GM12878 (cell line): ENCODE measurements at regions not wholly inside any gene's neighbourhood (a gene's known extent, or its start where the extent isn't known, plus 50 kb on each side); places are given as distances from the start of the nearest gene placed in this dataset.

Source experiments
- ATAC-seq: fragments of 200-7000 bp; cut with Tn5 transposase; 3 replicates; pipeline ENCODE4 v1.9.1; 2020; ENCODE audit warnings: mild to moderate bottlenecking, moderate library complexity
- BruUV-seq: library from RNA; stranded (reverse); fragments of 400-500 nt; replicated peaks from 2 replicates; lab custom pipeline; 2021; lab: Mats Ljungman, UMichigan
- CTCF ChIA-PET: fragments of 300-600 bp; sonication (Branson Sonifier 250); formaldehyde crosslinking; extraction: SDS; loops from one replicate; lab custom pipeline; 2021; ENCODE audit warnings: inconsistent platforms; lab: Yijun Ruan, JAX
- POLR2A ChIA-PET: fragments of 350-600 bp; formaldehyde crosslinking; extraction: SDS; loops from one replicate; lab custom pipeline; 2021; ENCODE audit warnings: inconsistent platforms; lab: Charles Lee
- RAD21 ChIA-PET: fragments of 300-600 bp; sonication (Branson Sonifier 250); formaldehyde crosslinking; loops from one replicate; lab custom pipeline; 2023; ENCODE audit warnings: antibody characterized with exemption; ENCODE audit not compliant: unreplicated experiment; lab: Charles Lee
- SMC1A ChIA-PET: fragments of 300-600 bp; sonication (Branson Sonifier 250); formaldehyde crosslinking; loops from one replicate; lab custom pipeline; 2023; ENCODE audit not compliant: unreplicated experiment, uncharacterized antibody; lab: Charles Lee
- DNase-seq: peaks from one replicate; pipeline ENCODE4 v3.0.0-alpha.2; 2011; ENCODE audit warnings: low read depth, low spot score
- FAIRE-seq: peaks from 3 replicates; lab custom pipeline; 2011; peaks lifted over from hg19 to GRCh38; lab: Jason Lieb, UNC
- H2AFZ ChIP-seq: 2 replicates; pipeline ENCODE4 v1.6.0; 2011; ENCODE audit warnings: low read depth, low read length, control low read depth; ENCODE audit not compliant: control insufficient read depth
- H3K27ac ChIP-seq: 2 replicates; pipeline ENCODE4 v1.5.1; 2011; ENCODE audit warnings: control low read depth; ENCODE audit not compliant: control insufficient read depth, insufficient read depth
- H3K27me3 ChIP-seq, 2 experiments: replicated peaks in 1 of 2; 2 replicates each; pipeline versions ENCODE4 v1.6.0 to v1.6.1; 2011; ENCODE audit warnings: low read length in 1 of 2; ENCODE audit not compliant: control insufficient read depth in 2 of 2, insufficient read depth in 2 of 2
- H3K36me3 ChIP-seq, 2 experiments: 2 replicates each; pipeline ENCODE4 v1.5.1; 2011; ENCODE audit warnings: low read length in 1 of 2; ENCODE audit not compliant: control insufficient read depth in 2 of 2, insufficient read depth in 2 of 2
- H3K4me1 ChIP-seq: 2 replicates; pipeline ENCODE4 v1.6.1; 2011; ENCODE audit warnings: mild to moderate bottlenecking, low read length, moderate library complexity, mixed read lengths; ENCODE audit not compliant: control insufficient read depth, insufficient read depth
- H3K4me2 ChIP-seq: 2 replicates; pipeline ENCODE4 v1.6.0; 2011; ENCODE audit warnings: control low read depth; ENCODE audit not compliant: control insufficient read depth, insufficient read depth
- H3K4me3 ChIP-seq: fragments of 200-600 bp; sonication (generic); 2 replicates; pipeline ENCODE4 v1.5.1; 2016
- H3K79me2 ChIP-seq: 2 replicates; pipeline ENCODE4 v1.6.0; 2011; ENCODE audit warnings: low read length; ENCODE audit not compliant: control insufficient read depth, insufficient read depth
- H3K9ac ChIP-seq: 2 replicates; pipeline ENCODE4 v1.8.0; 2011; ENCODE audit warnings: low read length, control low read depth, mixed read lengths; ENCODE audit not compliant: control insufficient read depth, insufficient read depth
- H3K9me3 ChIP-seq: replicated peaks from 3 replicates; pipeline ENCODE4 v1.5.1; 2011; ENCODE audit warnings: mild to moderate bottlenecking, low read length; ENCODE audit not compliant: control insufficient read depth, insufficient read depth
- H4K20me1 ChIP-seq: 2 replicates; pipeline ENCODE4 v1.6.0; 2011; ENCODE audit not compliant: control insufficient read depth, insufficient read depth
- CEBPB ChIP-seq, 2 experiments: fragments of 150-350 bp in 1 of 2; IDR thresholded peaks; 2 replicates each; pipeline ENCODE4 v1.6.1; 2012 to 2014; ENCODE audit warnings: low read depth in 2 of 2, low read length in 2 of 2, borderline replicate concordance in 1 of 2, inconsistent platforms in 1 of 2
- CREM ChIP-seq: IDR thresholded peaks from 2 replicates; pipeline ENCODE4 v1.6.1; 2014; ENCODE audit warnings: antibody characterized with exemption, low read depth
- EZH2 ChIP-seq: IDR thresholded peaks from 2 replicates; pipeline ENCODE4 v1.6.1; 2012; ENCODE audit warnings: low read depth, mild to moderate bottlenecking, control low read depth, inconsistent platforms, low read length, borderline replicate concordance; ENCODE audit not compliant: control insufficient read depth
- KAT2A ChIP-seq: conservative IDR thresholded peaks from 2 replicates; pipeline ENCODE4 v1.6.1; 2011; ENCODE audit warnings: low read depth, low read length; ENCODE audit not compliant: control insufficient read depth
- KDM1A ChIP-seq: fragments of 200-600 bp; sonication (generic); IDR thresholded peaks from 2 replicates; pipeline ENCODE4 v1.6.1; 2016; ENCODE audit warnings: borderline replicate concordance
- MEF2A ChIP-seq: IDR thresholded peaks from 2 replicates; pipeline ENCODE4 v1.6.1; 2011; ENCODE audit warnings: low read depth, mild to moderate bottlenecking, low read length, moderate library complexity; ENCODE audit not compliant: insufficient read depth
- NFIC ChIP-seq: IDR thresholded peaks from 2 replicates; pipeline ENCODE4 v1.6.1; 2012; ENCODE audit warnings: low read depth, mild to moderate bottlenecking, inconsistent platforms, low read length, moderate library complexity
- PAX8 ChIP-seq: fragments of 450-650 bp; IDR thresholded peaks from 2 replicates; pipeline ENCODE4 v1.6.1; 2017; ENCODE audit warnings: mild to moderate bottlenecking, moderate library complexity
- POLR2A ChIP-seq: IDR thresholded peaks from 2 replicates; pipeline ENCODE4 v1.6.1; 2011; ENCODE audit warnings: low read depth, mild to moderate bottlenecking, low read length
- RAD21 ChIP-seq: IDR thresholded peaks from 2 replicates; pipeline ENCODE4 v1.6.1; 2011; ENCODE audit warnings: mild to moderate bottlenecking, low read depth, low read length, moderate library complexity; ENCODE audit not compliant: insufficient read depth
- RAD51 ChIP-seq: fragments of 450-650 bp; IDR thresholded peaks from 2 replicates; pipeline ENCODE4 v1.6.1; 2016; ENCODE audit warnings: moderate library complexity, mild to moderate bottlenecking, inconsistent platforms
- SMAD1 ChIP-seq: fragments of 450-650 bp; IDR thresholded peaks from 2 replicates; pipeline ENCODE4 v1.6.1; 2018; ENCODE audit warnings: mild to moderate bottlenecking, low read depth; ENCODE audit not compliant: partially characterized antibody
- TBL1XR1 ChIP-seq: IDR thresholded peaks from 2 replicates; pipeline ENCODE4 v1.6.1; 2012; ENCODE audit warnings: low read depth, low read length, improper control_type of control experiment
- YBX1 ChIP-seq: fragments of 450-650 bp; IDR thresholded peaks from 2 replicates; pipeline ENCODE4 v1.6.1; 2016; ENCODE audit warnings: antibody characterized with exemption
- WGBS: methylation state at CpG from one replicate; pipeline ENCODE4 v1.1.6; 2016; ENCODE audit warnings: low lambda C conversion rate; ENCODE audit not compliant: insufficient replicate concordance, insufficient coverage; ENCODE audit errors: missing lambda C conversion rate; 5-methylcytosine and 5-hydroxymethylcytosine counted together
- in situ Hi-C: fragments of 300-500 bp; cut with MboI; formaldehyde crosslinking; loops from 9 replicates; pipeline ENCODE4 v1.14.3; 2018; ENCODE audit warnings: mixed read lengths
- intact Hi-C: fragments of 100-400 bp; cut with micrococcal nuclease; formaldehyde crosslinking; loops from one replicate; pipeline ENCODE4 v1.14.2; 2022; ENCODE audit not compliant: unreplicated experiment
- TF ChIP-seq, protein P1 (sequence below): IDR thresholded peaks from 2 replicates; pipeline ENCODE4 v1.6.1; 2012; ENCODE audit warnings: low read depth, low read length, improper control_type of control experiment
- TF ChIP-seq, protein P2 (sequence below): IDR thresholded peaks from 2 replicates; pipeline ENCODE4 v1.6.1; 2012; ENCODE audit warnings: low read length, inconsistent platforms

DNA sequence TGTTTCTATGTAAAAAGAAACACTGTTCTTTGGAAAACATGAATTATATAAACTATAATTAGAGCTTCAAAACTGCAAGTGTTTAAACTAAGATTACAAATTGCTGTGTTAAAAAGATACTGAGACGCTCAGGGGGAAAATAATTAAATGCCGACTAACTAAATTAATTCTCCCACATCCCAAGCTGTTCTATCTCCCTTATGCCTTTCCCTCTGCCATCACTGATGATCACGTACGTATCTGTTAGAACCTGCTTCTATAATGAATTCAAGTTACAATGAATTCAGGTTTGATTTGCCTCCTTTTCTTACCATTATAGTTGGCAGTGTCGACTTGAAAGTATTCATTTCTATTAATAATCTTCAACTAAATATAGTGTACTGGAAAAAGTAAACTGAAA, 349.9 kb upstream of the CDH6 start:
- no peaks in the 10 kb centered on the region for H4K20me1 ChIP-seq
- H3K9me3 ChIP-seq: no peaks in the 10 kb centered on the region
- intact Hi-C loops: no loop called here
- no peaks in the 10 kb centered on the region for H3K4me1 ChIP-seq
- no peak overlapping the region for H3K4me2 ChIP-seq
- H3K9ac ChIP-seq: no peak overlapping the region
- BruUV-seq: no TSS peak
- ATAC-seq (no peak), DNase-seq (no peak), FAIRE-seq (no peak)
- no peaks in the 10 kb centered on the region for H3K79me2 ChIP-seq
- no peaks in the 10 kb centered on the region for H3K27me3 ChIP-seq
- H2AFZ ChIP-seq: no peak overlapping the region
- no peaks in the 10 kb centered on the region for H3K36me3 ChIP-seq
- ChIA-PET CTCF (interaction anchor here (0.7 kb wide), 1 partner anchor 34 kb away, joined by 3 read pairs; no protein-coding TSS in a partner anchor), SMC1A (no interaction called here), RAD21 (no interaction called here), POLR2A (no interaction called here)
- no peak overlapping the region for H3K4me3 ChIP-seq
- 40% methylated on average over 5 of the region's 5 CpGs for WGBS
- in situ Hi-C loops: no loop called here
- TF ChIP-seq NFIC (no peak), PAX8 (no peak), YBX1 (no peak), TBL1XR1 (no peak), KDM1A (no peak), SMAD1 (no peak), RAD51 (no peak), POLR2A (no peak), RAD21 (no peak), MEF2A (no peak)
- H3K27ac ChIP-seq: no peak overlapping the region

DNA sequence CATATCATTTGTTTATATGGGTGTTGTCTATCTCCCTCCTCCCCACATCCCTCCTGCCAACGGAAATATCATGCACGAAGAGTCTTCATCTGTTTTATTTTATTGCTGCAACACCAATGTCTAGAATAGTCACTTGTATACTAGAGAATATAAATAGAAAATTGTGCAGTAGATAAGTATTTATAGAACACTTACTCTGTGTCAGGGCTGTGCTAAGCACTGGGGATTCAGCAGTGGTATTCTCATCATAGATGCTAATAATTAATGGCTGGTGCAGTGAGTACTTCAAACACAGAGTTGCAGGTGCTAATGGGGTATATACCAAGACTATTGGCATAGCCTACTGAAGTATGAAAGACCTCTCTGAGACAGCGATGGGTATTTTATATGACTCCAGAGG, 353.5 kb upstream of the CDH6 start:
- CTCF ChIA-PET: interaction anchor here (1.5 kb wide), 1 partner anchor 12 kb away, joined by 4 read pairs; no protein-coding TSS in a partner anchor
- H2AFZ ChIP-seq: no peak overlapping the region
- no peaks in the 10 kb centered on the region for H3K79me2 ChIP-seq
- RAD21 ChIA-PET: interaction anchor here (0.6 kb wide), 1 partner anchor 34 kb away, joined by 3 read pairs; no protein-coding TSS in a partner anchor
- no peaks in the 10 kb centered on the region for H3K27me3 ChIP-seq
- H3K9ac ChIP-seq: no peak overlapping the region
- no peaks in the 10 kb centered on the region for H3K36me3 ChIP-seq
- H3K9me3 ChIP-seq: no peaks in the 10 kb centered on the region
- ATAC-seq (peak; percentile 66), DNase-seq (no peak), FAIRE-seq (no peak)
- no peaks in the 10 kb centered on the region for H4K20me1 ChIP-seq
- POLR2A ChIA-PET: no interaction called here
- no peak overlapping the region for H3K27ac ChIP-seq
- in situ Hi-C loops: no loop called here
- no peak overlapping the region for H3K4me3 ChIP-seq
- 31% methylated on average over 3 of the region's 3 CpGs for WGBS
- SMC1A ChIA-PET: interaction anchor here (0.8 to 2.3 kb wide), 7 partner anchors 8 to 56 kb away, joined by 3 to 15 read pairs (median 4); no protein-coding TSS in a partner anchor
- BruUV-seq: no TSS peak
- intact Hi-C loops: no loop called here
- H3K4me1 ChIP-seq: no peaks in the 10 kb centered on the region
- H3K4me2 ChIP-seq: no peak overlapping the region
- TF ChIP-seq, protein P1, sequence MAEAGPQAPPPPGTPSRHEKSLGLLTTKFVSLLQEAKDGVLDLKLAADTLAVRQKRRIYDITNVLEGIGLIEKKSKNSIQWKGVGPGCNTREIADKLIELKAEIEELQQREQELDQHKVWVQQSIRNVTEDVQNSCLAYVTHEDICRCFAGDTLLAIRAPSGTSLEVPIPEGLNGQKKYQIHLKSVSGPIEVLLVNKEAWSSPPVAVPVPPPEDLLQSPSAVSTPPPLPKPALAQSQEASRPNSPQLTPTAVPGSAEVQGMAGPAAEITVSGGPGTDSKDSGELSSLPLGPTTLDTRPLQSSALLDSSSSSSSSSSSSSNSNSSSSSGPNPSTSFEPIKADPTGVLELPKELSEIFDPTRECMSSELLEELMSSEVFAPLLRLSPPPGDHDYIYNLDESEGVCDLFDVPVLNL: no peak
- TF ChIP-seq, protein P2, sequence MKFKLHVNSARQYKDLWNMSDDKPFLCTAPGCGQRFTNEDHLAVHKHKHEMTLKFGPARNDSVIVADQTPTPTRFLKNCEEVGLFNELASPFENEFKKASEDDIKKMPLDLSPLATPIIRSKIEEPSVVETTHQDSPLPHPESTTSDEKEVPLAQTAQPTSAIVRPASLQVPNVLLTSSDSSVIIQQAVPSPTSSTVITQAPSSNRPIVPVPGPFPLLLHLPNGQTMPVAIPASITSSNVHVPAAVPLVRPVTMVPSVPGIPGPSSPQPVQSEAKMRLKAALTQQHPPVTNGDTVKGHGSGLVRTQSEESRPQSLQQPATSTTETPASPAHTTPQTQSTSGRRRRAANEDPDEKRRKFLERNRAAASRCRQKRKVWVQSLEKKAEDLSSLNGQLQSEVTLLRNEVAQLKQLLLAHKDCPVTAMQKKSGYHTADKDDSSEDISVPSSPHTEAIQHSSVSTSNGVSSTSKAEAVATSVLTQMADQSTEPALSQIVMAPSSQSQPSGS: no peak
- TF ChIP-seq KAT2A: no peak
- no peak for TF ChIP-seq CEBPB (IDR thresholded peaks at IDR 0.05; ENCODE audit: borderline replicate concordance in 1 of 2, low read depth in 2 of 2, low read length in 2 of 2)
- TF ChIP-seq CREM: no peak
- TF ChIP-seq EZH2: no peak
